H1 (cell line): ENCODE measurements at regions not wholly inside any gene's neighbourhood (a gene's known extent, or its start where the extent isn't known, plus 50 kb on each side); places are given as distances from the start of the nearest gene placed in this dataset.

Experiments used
- CTCF ChIA-PET: fragments of 300-600 bp; sonication (Branson Sonifier 250); formaldehyde crosslinking; loops from one replicate; lab custom pipeline; 2021; ENCODE audit not compliant: partially characterized antibody; lab: Charles Lee
- POLR2A ChIA-PET: fragments of 300-600 bp; sonication (Branson Sonifier 250); formaldehyde crosslinking; loops from one replicate; lab custom pipeline; 2021; ENCODE audit warnings: inconsistent platforms; ENCODE audit not compliant: partially characterized antibody; lab: Charles Lee
- DNase-seq, 2 experiments: peaks; one replicate each; pipeline versions ENCODE4 v3.0.0 to v3.0.0-alpha.2; 2010 to 2022; ENCODE audit warnings: low spot score in 2 of 2, low read depth in 1 of 2, mixed read lengths in 1 of 2
- FAIRE-seq: peaks from 2 replicates; lab custom pipeline; 2011; peaks lifted over from hg19 to GRCh38; lab: Jason Lieb, UNC
- H2AFZ ChIP-seq: 2 replicates; pipeline ENCODE4 v1.8.1; 2012; ENCODE audit warnings: low read length, inconsistent platforms
- H2AK5ac ChIP-seq: 2 replicates; pipeline ENCODE4 v1.6.1; 2013; ENCODE audit warnings: low read depth, low read length
- H2BK120ac ChIP-seq: replicated peaks from 2 replicates; pipeline ENCODE3; 2013; ENCODE audit warnings: low read depth, low read length, inconsistent platforms
- H2BK12ac ChIP-seq: 2 replicates; pipeline ENCODE4 v1.6.1; 2013; ENCODE audit warnings: low read depth, low read length
- H2BK15ac ChIP-seq: 2 replicates; pipeline ENCODE4 v1.6.1; 2013; ENCODE audit warnings: low read length
- H2BK20ac ChIP-seq: 2 replicates; pipeline ENCODE4 v1.6.1; 2013; ENCODE audit warnings: low read length
- H2BK5ac ChIP-seq: 2 replicates; pipeline ENCODE4 v1.6.1; 2013; ENCODE audit warnings: low read depth, low read length
- H3K14ac ChIP-seq: 2 replicates; pipeline ENCODE4 v1.6.1; 2013; ENCODE audit warnings: inconsistent platforms; ENCODE audit not compliant: insufficient read length
- H3K18ac ChIP-seq: 2 replicates; pipeline ENCODE4 v1.6.1; 2013; ENCODE audit warnings: low read length; ENCODE audit errors: extremely low read depth
- H3K23ac ChIP-seq: 2 replicates; pipeline ENCODE4 v1.6.1; 2013; ENCODE audit warnings: inconsistent platforms; ENCODE audit not compliant: insufficient read length
- H3K23me2 ChIP-seq: 2 replicates; pipeline ENCODE4 v1.6.1; 2013; ENCODE audit warnings: low read depth, low read length
- H3K27ac ChIP-seq: 2 replicates; pipeline ENCODE4 v1.6.1; 2011; ENCODE audit warnings: low read depth, low read length, inconsistent platforms
- H3K27me3 ChIP-seq, 4 experiments: replicated peaks in 1 of 4; 1 replicate in 1 of 4; 2 replicates in 3 of 4; pipeline versions ENCODE4 v1.6.1 to v1.8.1; 2011 to 2013; ENCODE audit warnings: low read length in 3 of 4, mild to moderate bottlenecking in 3 of 4, inconsistent platforms in 2 of 4, mixed read lengths in 2 of 4, moderate library complexity in 1 of 4; ENCODE audit not compliant: control insufficient read depth in 3 of 4, insufficient read depth in 3 of 4; ENCODE audit errors: extremely low read depth in 1 of 4
- H3K36me3 ChIP-seq, 4 experiments: 2 replicates each; pipeline versions ENCODE4 v1.6.1 to v1.8.1; 2011 to 2013; ENCODE audit warnings: mild to moderate bottlenecking in 4 of 4, low read length in 3 of 4, moderate library complexity in 2 of 4, control low read depth in 1 of 4, inconsistent platforms in 1 of 4; ENCODE audit not compliant: insufficient read depth in 4 of 4, control insufficient read depth in 2 of 4
- H3K4ac ChIP-seq: replicated peaks from 2 replicates; pipeline ENCODE3; 2013; ENCODE audit warnings: low read length, low read depth, mixed read lengths, inconsistent platforms; ENCODE audit not compliant: insufficient read length
- H3K4me1 ChIP-seq, 4 experiments: replicated peaks in 1 of 4; 1 replicate in 1 of 4; 2 replicates in 3 of 4; pipeline versions ENCODE4 v1.6.1 to v1.8.1; 2011 to 2013; ENCODE audit warnings: low read length in 3 of 4, inconsistent platforms in 2 of 4, mixed read lengths in 1 of 4; ENCODE audit not compliant: insufficient read depth in 4 of 4, control insufficient read depth in 3 of 4
- H3K4me2 ChIP-seq, 2 experiments: 2 replicates each; pipeline versions ENCODE4 v1.6.1 to v1.8.1; 2011 to 2013; ENCODE audit warnings: low read depth in 2 of 2, low read length in 2 of 2, control low read depth in 1 of 2, inconsistent platforms in 1 of 2, mild to moderate bottlenecking in 1 of 2; ENCODE audit not compliant: insufficient read depth in 1 of 2
- H3K4me3 ChIP-seq, 4 experiments: fragments of 200-600, 300-600 bp in 1 of 4; sonication (generic), shearing (Covaris generic), sonication (Bioruptor Twin) in 1 of 4; 2 replicates each; pipeline versions ENCODE4 v1.5.1 to v1.8.1; 2011 to 2016; ENCODE audit warnings: low read length in 4 of 4, low read depth in 3 of 4, control low read depth in 2 of 4, inconsistent platforms in 2 of 4, mild to moderate bottlenecking in 2 of 4, mixed read lengths in 1 of 4, moderate library complexity in 1 of 4; ENCODE audit not compliant: insufficient read depth in 2 of 4; ENCODE audit errors: extremely low read depth in 1 of 4
- H3K56ac ChIP-seq: replicated peaks from 2 replicates; pipeline ENCODE3; 2013; ENCODE audit warnings: low read depth, mild to moderate bottlenecking, mixed read lengths, low read length, inconsistent platforms; ENCODE audit not compliant: insufficient read length
- H3K79me1 ChIP-seq: 2 replicates; pipeline ENCODE4 v1.6.1; 2013; ENCODE audit warnings: low read depth, low read length, control low read depth
- H3K79me2 ChIP-seq, 2 experiments: 2 replicates each; pipeline versions ENCODE4 v1.6.1 to v1.8.1; 2012 to 2013; ENCODE audit warnings: low read length in 2 of 2, mild to moderate bottlenecking in 2 of 2, inconsistent platforms in 1 of 2; ENCODE audit not compliant: insufficient read depth in 2 of 2, control insufficient read depth in 1 of 2
- H3K9ac ChIP-seq, 4 experiments: replicated peaks in 1 of 4; 1 replicate in 1 of 4; 2 replicates in 3 of 4; pipeline versions ENCODE4 v1.6.1 to v1.8.1; 2011 to 2013; ENCODE audit warnings: low read depth in 3 of 4, low read length in 3 of 4, control low read depth in 2 of 4, mild to moderate bottlenecking in 2 of 4, moderate library complexity in 2 of 4, inconsistent platforms in 1 of 4; ENCODE audit errors: extremely low read depth in 1 of 4
- H3K9me3 ChIP-seq, 2 experiments: 2 replicates each; pipeline versions ENCODE4 v1.6.1 to v1.8.1; 2012 to 2013; ENCODE audit warnings: mild to moderate bottlenecking in 2 of 2, moderate library complexity in 2 of 2, control low read depth in 1 of 2, inconsistent platforms in 1 of 2, low read depth in 1 of 2, low read length in 1 of 2, mixed read lengths in 1 of 2; ENCODE audit not compliant: insufficient read depth in 2 of 2
- H4K20me1 ChIP-seq, 2 experiments: replicated peaks in 1 of 2; 2 replicates each; pipeline versions ENCODE3 to v1.8.1; 2011 to 2013; ENCODE audit warnings: inconsistent platforms in 2 of 2, low read length in 2 of 2, mild to moderate bottlenecking in 1 of 2; ENCODE audit not compliant: insufficient read depth in 2 of 2, control insufficient read depth in 1 of 2
- H4K5ac ChIP-seq: 2 replicates; pipeline ENCODE4 v1.6.1; 2013; ENCODE audit warnings: low read length, low read depth, mixed read lengths, inconsistent platforms; ENCODE audit not compliant: insufficient read length
- H4K8ac ChIP-seq: 2 replicates; pipeline ENCODE4 v1.8.0; 2013; ENCODE audit warnings: mild to moderate bottlenecking, moderate library complexity, low read length, inconsistent platforms; ENCODE audit not compliant: insufficient read depth; ENCODE audit errors: extremely low read depth
- H4K91ac ChIP-seq: replicated peaks from 2 replicates; pipeline ENCODE3; 2013; ENCODE audit warnings: low read length, mixed read lengths, inconsistent platforms; ENCODE audit not compliant: insufficient read length
- CEBPB ChIP-seq: IDR thresholded peaks from 2 replicates; pipeline ENCODE4 v1.6.1; 2012; ENCODE audit warnings: low read depth, low read length
- CHD1 ChIP-seq: IDR thresholded peaks from 2 replicates; pipeline ENCODE4 v1.6.1; 2012; ENCODE audit warnings: low read depth, low read length, improper control_type of control experiment
- EGR1 ChIP-seq: IDR thresholded peaks from 2 replicates; pipeline ENCODE4 v1.6.1; 2011; ENCODE audit warnings: low read depth, low read length, borderline replicate concordance
- GTF2F1 ChIP-seq: IDR thresholded peaks from 2 replicates; pipeline ENCODE4 v1.6.1; 2012; ENCODE audit warnings: low read depth, low read length, improper control_type of control experiment, borderline replicate concordance
- HDAC2 ChIP-seq, 2 experiments: fragments of 300-600 bp in 1 of 2; sonication (generic) in 1 of 2; IDR thresholded peaks; 2 replicates each; pipeline ENCODE4 v1.6.1; 2011 to 2012; ENCODE audit warnings: low read depth in 2 of 2, low read length in 2 of 2, mild to moderate bottlenecking in 2 of 2, moderate library complexity in 2 of 2, borderline replicate concordance in 1 of 2, inconsistent platforms in 1 of 2
- MAX ChIP-seq: IDR thresholded peaks from 2 replicates; pipeline ENCODE4 v1.6.1; 2012; ENCODE audit warnings: inconsistent platforms
- NRF1 ChIP-seq: IDR thresholded peaks from 2 replicates; pipeline ENCODE4 v1.6.1; 2011; ENCODE audit warnings: mild to moderate bottlenecking, low read depth, low read length, improper control_type of control experiment
- RNF2 ChIP-seq: fragments of 200-900, 300-1000 bp; sonication (generic); IDR thresholded peaks from 2 replicates; pipeline ENCODE4 v1.7.1; 2016; ENCODE audit warnings: borderline replicate concordance, low read depth, mild to moderate bottlenecking, antibody characterized with exemption, low read length; ENCODE audit not compliant: poor library complexity, severe bottlenecking; ENCODE audit errors: missing control alignments
- SIX5 ChIP-seq: IDR thresholded peaks from 2 replicates; pipeline ENCODE4 v1.6.1; 2011; ENCODE audit warnings: mild to moderate bottlenecking, low read depth, low read length
- SUZ12 ChIP-seq: fragments of 200-600 bp; sonication (generic); IDR thresholded peaks from 2 replicates; pipeline ENCODE4 v1.6.1; 2012; ENCODE audit warnings: mild to moderate bottlenecking, inconsistent platforms, low read length, moderate library complexity, mixed read lengths
- WGBS, 2 experiments: shearing (Covaris generic) in 1 of 2; methylation state at CpG; one replicate each; pipeline versions ENCODE4 v1.1.6 to v1.1.7; 2013 to 2015; ENCODE audit warnings: low lambda C conversion rate in 2 of 2, mixed read lengths in 2 of 2, inconsistent platforms in 1 of 2, low coverage in 1 of 2, missing lambda C conversion rate in 1 of 2; ENCODE audit not compliant: insufficient replicate concordance in 2 of 2, insufficient coverage in 1 of 2, insufficient read length in 1 of 2; ENCODE audit errors: extremely low coverage in 1 of 2, missing lambda C conversion rate in 1 of 2; 5-methylcytosine and 5-hydroxymethylcytosine counted together

DNA sequence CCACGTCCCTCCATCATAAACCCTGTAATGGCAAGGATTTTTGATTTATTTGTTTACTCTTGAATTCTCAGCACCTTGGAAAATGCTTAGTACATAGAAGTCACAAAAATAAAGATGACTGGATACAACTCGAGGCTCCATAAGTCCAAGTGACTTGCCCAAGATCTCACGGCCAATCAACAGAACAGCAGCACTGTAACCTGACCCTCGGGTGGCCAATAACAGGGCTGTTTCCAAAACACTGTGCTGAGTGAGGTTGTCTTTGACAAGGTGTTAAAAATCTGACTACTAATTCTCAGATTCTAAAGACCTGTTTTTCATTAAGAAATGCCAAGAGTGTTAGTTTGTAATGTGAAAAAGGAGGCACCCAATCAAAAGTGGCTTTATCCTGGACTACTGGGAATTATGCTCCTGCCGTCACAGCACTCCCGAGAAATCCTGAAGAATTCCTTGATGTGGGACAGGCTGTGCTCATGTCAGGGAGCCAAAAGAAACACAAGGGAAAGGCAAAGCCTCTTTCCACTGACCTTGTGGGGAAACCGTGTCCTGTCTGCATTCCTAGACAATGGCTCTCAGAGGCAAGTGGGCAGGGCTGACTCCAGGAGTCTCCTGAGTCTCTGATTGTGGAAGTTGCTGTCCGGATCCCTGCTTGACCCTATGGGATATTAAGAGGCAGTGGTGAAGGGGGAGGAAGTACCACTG lies 204.7 kb upstream of the PELI2 start:
- Histone ChIP-seq H2BK20ac (no peak overlapping the region), H3K14ac (no peak overlapping the region), H4K20me1 (no peaks in the 10 kb centered on the region), H3K4me3 (no peak overlapping the region), H2AK5ac (no peak overlapping the region), H3K9ac (no peak overlapping the region), H3K4ac (no peak overlapping the region), H4K91ac (no peak overlapping the region), H3K18ac (no peak overlapping the region)
- TF ChIP-seq RNF2 (no peak), EGR1 (no peak), CEBPB (no peak), GTF2F1 (no peak), SUZ12 (no peak), HDAC2 (IDR thresholded peaks at IDR 0.05; ENCODE audit: borderline replicate concordance in 1 of 2, low read depth in 2 of 2, low read length in 2 of 2) (no peak), MAX (no peak), CHD1 (no peak), NRF1 (no peak), SIX5 (no peak)
- TF ChIP-seq, all 59 proteins: peak for 0
- DNase-seq (no peak), FAIRE-seq (no peak)
- WGBS, 2 experiments = 96% methylated on average over 8 of the region's 8 CpGs; no CpG with 5 or more reads in 1 of the 2 experiments
- CTCF ChIA-PET = interaction anchor here (0.9 to 1.0 kb wide), 3 partner anchors 8 to 10 kb away, joined by 3 to 4 read pairs (median 3); no protein-coding TSS in a partner anchor
- H3K79me2 ChIP-seq = no peaks in the 10 kb centered on the region
- H3K23ac ChIP-seq = no peak overlapping the region
- H2BK12ac ChIP-seq = no peak overlapping the region
- H3K4me1 ChIP-seq = peaks cover 0 to 3% (median 1%) of the 10 kb centered on the region in 4 experiments; a peak in 1 of 7 replicates
- no peak overlapping the region for H2BK120ac ChIP-seq
- no peaks in the 10 kb centered on the region for H3K9me3 ChIP-seq
- H3K36me3 ChIP-seq = no peaks in the 10 kb centered on the region
- no peaks in the 10 kb centered on the region for H3K79me1 ChIP-seq
- H3K27me3 ChIP-seq = no peaks in the 10 kb centered on the region
- H4K5ac ChIP-seq = no peak overlapping the region
- POLR2A ChIA-PET = no interaction called here
- H3K56ac ChIP-seq = no peak overlapping the region
- no peak overlapping the region for H3K4me2 ChIP-seq
- no peak overlapping the region for H3K27ac ChIP-seq
- H2AFZ ChIP-seq = no peak overlapping the region
- no peaks in the 10 kb centered on the region for H3K23me2 ChIP-seq
- H2BK15ac ChIP-seq = no peak overlapping the region
- H2BK5ac ChIP-seq = no peak overlapping the region
- H4K8ac ChIP-seq = no peak overlapping the region
